ENCODE measurements at regions not wholly inside any gene's neighbourhood (a gene's known extent, or its start where the extent isn't known, plus 50 kb on each side); places are given as distances from the start of the nearest gene placed in this dataset.

DNA sequence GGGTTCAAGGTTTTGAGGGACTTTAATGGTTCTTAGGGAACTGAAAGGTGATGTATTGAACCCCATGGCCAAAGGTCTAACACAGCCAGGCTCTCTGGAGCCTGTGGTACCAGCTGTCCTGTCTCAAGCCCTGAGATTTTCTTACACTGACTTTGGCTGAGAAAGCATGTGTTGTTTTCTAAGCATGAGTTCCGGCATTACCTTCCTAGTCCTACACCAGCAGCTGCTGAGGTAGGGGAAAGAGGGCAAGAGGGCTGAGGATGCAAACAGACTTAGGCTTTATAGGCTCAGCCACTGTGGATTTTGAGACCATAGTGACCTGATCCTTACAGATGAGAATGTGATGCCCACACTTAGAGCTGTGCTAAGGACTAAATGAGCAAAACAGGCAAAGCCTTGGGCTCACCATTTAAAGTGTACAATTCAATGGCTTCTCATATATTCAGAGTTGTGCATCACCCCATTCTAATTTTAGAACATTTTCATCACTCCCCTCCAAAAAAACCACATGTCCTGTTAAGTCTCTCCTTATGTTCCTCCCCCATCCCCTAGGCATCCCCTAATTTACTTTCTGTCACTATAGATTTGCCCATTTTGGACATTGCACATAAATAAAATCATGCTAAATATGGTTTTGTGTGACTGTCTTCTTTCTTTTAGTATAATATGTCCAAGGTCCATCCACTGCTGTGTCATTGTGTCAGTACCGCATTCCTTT is 99.7 kb upstream of the OTOS start:
- TF ChIP-seq SMC3 (IDR thresholded peaks at IDR 0.05; ENCODE audit: low read depth, low read length) (no peak), EZH2phosphoT487 (IDR thresholded peaks at IDR 0.05; ENCODE audit: borderline replicate concordance, low read depth) (no peak), IRF3 (IDR thresholded peaks at IDR 0.05; ENCODE audit: low read depth, low read length) (no peak), NRF1 (IDR thresholded peaks at IDR 0.05; ENCODE audit: low read depth, low read length) (no peak), RAD21 (IDR thresholded peaks at IDR 0.05; ENCODE audit: low read length) (no peak), TAF1 (IDR thresholded peaks at IDR 0.05; ENCODE audit: borderline replicate concordance, low read depth, low read length) (no peak), FOSL2 (IDR thresholded peaks at IDR 0.05; ENCODE audit: borderline replicate concordance, low read depth) (no peak), SIN3A (IDR thresholded peaks at IDR 0.05; ENCODE audit: borderline replicate concordance, low read depth, low read length) (no peak), USF1 (IDR thresholded peaks at IDR 0.05; ENCODE audit: borderline replicate concordance, low read depth) (no peak), PBX3 (IDR thresholded peaks at IDR 0.05) (no peak), POLR2AphosphoS5 (IDR thresholded peaks at IDR 0.05; ENCODE audit: low read depth, low read length) (no peak)
- TF ChIP-seq, protein P1, sequence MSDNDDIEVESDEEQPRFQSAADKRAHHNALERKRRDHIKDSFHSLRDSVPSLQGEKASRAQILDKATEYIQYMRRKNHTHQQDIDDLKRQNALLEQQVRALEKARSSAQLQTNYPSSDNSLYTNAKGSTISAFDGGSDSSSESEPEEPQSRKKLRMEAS (IDR thresholded peaks at IDR 0.05; ENCODE audit: low read depth) = no peak
- no peak for DNase-seq
- POLR2A ChIA-PET = no interaction called here
- no peaks in the 10 kb centered on the region for H3K36me3 ChIP-seq (replicated peaks in 1 of 2; ENCODE audit: control insufficient read depth in 1 of 2, insufficient read depth in 2 of 2, low read length in 1 of 2)
- no peak overlapping the region for H3K4me2 ChIP-seq
- no peak overlapping the region for H3K9ac ChIP-seq
- no peaks in the 10 kb centered on the region for H3K27me3 ChIP-seq (ENCODE audit: insufficient read depth)
- no peaks in the 10 kb centered on the region for H3K9me2 ChIP-seq
- H3K4me1 ChIP-seq (ENCODE audit: control insufficient read depth in 1 of 2, insufficient read depth in 2 of 2, low read depth in 1 of 2, low read length in 1 of 2) = peaks cover 0 to 11% of the 10 kb centered on the region in 2 experiments; a peak in 1 of 4 replicates
- no peak overlapping the region for H2AFZ ChIP-seq (ENCODE audit: low read depth)
- no peaks in the 10 kb centered on the region for H3K79me2 ChIP-seq (ENCODE audit: insufficient read depth)
- H3K4me3 ChIP-seq (ENCODE audit: low read depth in 2 of 2, low read length in 1 of 2) = no peak overlapping the region
- H3K9me3 ChIP-seq = no peaks in the 10 kb centered on the region
- CTCF ChIA-PET = interaction anchor here (1.6 kb wide), 1 partner anchor 16 kb away, joined by 4 read pairs; no protein-coding TSS in a partner anchor
- H3K27ac ChIP-seq (ENCODE audit: low read depth in 2 of 2, low read length in 1 of 2) = no peak overlapping the region
- H3F3A ChIP-seq (replicated peaks; ENCODE audit: insufficient read depth) = no peaks in the 10 kb centered on the region
- WGBS (ENCODE audit: low lambda C conversion rate) = 39% methylated on average over 2 of the region's 2 CpGs
- H4K20me1 ChIP-seq (ENCODE audit: insufficient read depth) = no peaks in the 10 kb centered on the region

DNA sequence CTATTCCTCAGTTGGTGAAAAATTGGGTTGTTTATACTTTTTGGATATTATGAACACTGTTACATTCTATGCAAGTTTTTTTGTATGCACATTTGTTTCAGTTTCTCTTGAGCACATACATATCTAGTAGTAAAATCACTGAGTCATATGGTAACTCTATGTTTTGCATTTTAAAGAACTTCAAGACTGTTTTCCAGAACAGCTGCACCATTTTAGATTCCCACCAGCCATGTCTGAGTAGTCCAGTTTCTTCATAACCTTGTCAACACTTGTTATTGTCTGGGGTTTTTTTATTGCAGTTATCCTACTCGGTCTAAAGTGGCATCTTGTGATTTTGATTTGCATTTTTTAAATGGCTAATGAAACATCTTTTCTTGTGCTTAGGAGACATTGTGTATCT is 100.3 kb upstream of the OTOS start:
- Histone ChIP-seq H3K36me3 (replicated peaks in 1 of 2; ENCODE audit: control insufficient read depth in 1 of 2, insufficient read depth in 2 of 2, low read length in 1 of 2) (no peaks in the 10 kb centered on the region), H3F3A (replicated peaks; ENCODE audit: insufficient read depth) (no peaks in the 10 kb centered on the region), H3K79me2 (ENCODE audit: insufficient read depth) (no peaks in the 10 kb centered on the region), H2AFZ (ENCODE audit: low read depth) (no peak overlapping the region), H4K20me1 (ENCODE audit: insufficient read depth) (no peaks in the 10 kb centered on the region), H3K4me3 (ENCODE audit: low read depth in 2 of 2, low read length in 1 of 2) (no peak overlapping the region), H3K27ac (ENCODE audit: low read depth in 2 of 2, low read length in 1 of 2) (no peak overlapping the region), H3K9ac (no peak overlapping the region), H3K9me3 (no peaks in the 10 kb centered on the region), H3K9me2 (no peaks in the 10 kb centered on the region), H3K27me3 (ENCODE audit: insufficient read depth) (no peaks in the 10 kb centered on the region), H3K4me1 (ENCODE audit: control insufficient read depth in 1 of 2, insufficient read depth in 2 of 2, low read depth in 1 of 2, low read length in 1 of 2) (peaks cover 0 to 11% of the 10 kb centered on the region in 2 experiments; a peak in 1 of 4 replicates), H3K4me2 (no peak overlapping the region)
- no peak for DNase-seq
- WGBS (ENCODE audit: low lambda C conversion rate) = 5% methylated on average over 1 of the region's 1 CpG
- POLR2A ChIA-PET = no interaction called here
- CTCF ChIA-PET = interaction anchor here (0.7 kb wide), 1 partner anchor 611 kb away, joined by 3 read pairs; no protein-coding TSS in a partner anchor
- TF ChIP-seq FOSL2 (IDR thresholded peaks at IDR 0.05; ENCODE audit: borderline replicate concordance, low read depth) (no peak), ZBTB33 (IDR thresholded peaks at IDR 0.05; ENCODE audit: borderline replicate concordance, low read depth) (no peak), POLR2AphosphoS5 (IDR thresholded peaks at IDR 0.05; ENCODE audit: low read depth, low read length) (no peak), NRF1 (IDR thresholded peaks at IDR 0.05; ENCODE audit: low read depth, low read length) (no peak), NFIC (IDR thresholded peaks at IDR 0.05; ENCODE audit: borderline replicate concordance) (no peak), MXI1 (IDR thresholded peaks at IDR 0.05; ENCODE audit: low read depth, low read length) (no peak), PBX3 (IDR thresholded peaks at IDR 0.05) (no peak), FOXJ3 (CRISPR knock-in tag; IDR thresholded peaks at IDR 0.05) (no peak)
- TF ChIP-seq, protein P2, sequence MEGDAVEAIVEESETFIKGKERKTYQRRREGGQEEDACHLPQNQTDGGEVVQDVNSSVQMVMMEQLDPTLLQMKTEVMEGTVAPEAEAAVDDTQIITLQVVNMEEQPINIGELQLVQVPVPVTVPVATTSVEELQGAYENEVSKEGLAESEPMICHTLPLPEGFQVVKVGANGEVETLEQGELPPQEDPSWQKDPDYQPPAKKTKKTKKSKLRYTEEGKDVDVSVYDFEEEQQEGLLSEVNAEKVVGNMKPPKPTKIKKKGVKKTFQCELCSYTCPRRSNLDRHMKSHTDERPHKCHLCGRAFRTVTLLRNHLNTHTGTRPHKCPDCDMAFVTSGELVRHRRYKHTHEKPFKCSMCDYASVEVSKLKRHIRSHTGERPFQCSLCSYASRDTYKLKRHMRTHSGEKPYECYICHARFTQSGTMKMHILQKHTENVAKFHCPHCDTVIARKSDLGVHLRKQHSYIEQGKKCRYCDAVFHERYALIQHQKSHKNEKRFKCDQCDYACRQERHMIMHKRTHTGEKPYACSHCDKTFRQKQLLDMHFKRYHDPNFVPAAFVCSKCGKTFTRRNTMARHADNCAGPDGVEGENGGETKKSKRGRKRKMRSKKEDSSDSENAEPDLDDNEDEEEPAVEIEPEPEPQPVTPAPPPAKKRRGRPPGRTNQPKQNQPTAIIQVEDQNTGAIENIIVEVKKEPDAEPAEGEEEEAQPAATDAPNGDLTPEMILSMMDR (IDR thresholded peaks at IDR 0.05) = no peak

Data from SK-N-SH (cell line).